Bone marrow (tissue), 2 donors: ENCODE measurements at regions not wholly inside any gene's neighbourhood (a gene's known extent, or its start where the extent isn't known, plus 50 kb on each side); places are given as distances from the start of the nearest gene placed in this dataset.

Experiments
- DNase-seq, 2 donors: peaks; one replicate each; lab custom pipeline; 2025; lab: John Stamatoyannopoulos, UW

GRCh38 chr13:74669149-74669548 is 534.9 kb upstream of the KLF12 start:
- no peak for DNase-seq

- DNase-seq: no peak
Observed at GRCh38 chr13:74667656-74668203, 533.5 kb upstream of the KLF12 start.

- no peak for DNase-seq
Observed at GRCh38 chr13:74662905-74663304, 528.7 kb upstream of the KLF12 start.

- DNase-seq: no peak
Observed at GRCh38 chr13:74661851-74662250, 527.6 kb upstream of the KLF12 start.

GRCh38 chr13:74657765-74658164 is 523.6 kb upstream of the KLF12 start:
- DNase-seq: no peak

GRCh38 chr13:74651121-74651520 is 516.9 kb upstream of the KLF12 start:
- DNase-seq: no peak

GRCh38 chr13:74647991-74648390 is 513.8 kb upstream of the KLF12 start:
- DNase-seq: no peak

GRCh38 chr13:74647211-74647610 is 513.0 kb upstream of the KLF12 start:
- no peak for DNase-seq

- no peak for DNase-seq
Observed at GRCh38 chr13:74646091-74646490, 511.9 kb upstream of the KLF12 start.

GRCh38 chr13:74645586-74645985 is 511.4 kb upstream of the KLF12 start:
- no peak for DNase-seq

- DNase-seq: no peak
Observed at GRCh38 chr13:74644229-74644628, 510.0 kb upstream of the KLF12 start.

GRCh38 chr13:74641586-74641985 is 507.4 kb upstream of the KLF12 start:
- DNase-seq: no peak

GRCh38 chr13:74633734-74634133 is 499.5 kb upstream of the KLF12 start:
- DNase-seq: no peak

GRCh38 chr13:74629985-74630384 is 495.8 kb upstream of the KLF12 start:
- DNase-seq: no peak

GRCh38 chr13:74625541-74625940 is 491.3 kb upstream of the KLF12 start:
- DNase-seq: no peak

GRCh38 chr13:74623761-74624160 is 489.6 kb upstream of the KLF12 start:
- DNase-seq: no peak

GRCh38 chr13:74622284-74622683 is 488.1 kb upstream of the KLF12 start:
- DNase-seq: no peak

GRCh38 chr13:74620711-74621110 is 486.5 kb upstream of the KLF12 start:
- no peak for DNase-seq

GRCh38 chr13:74620308-74620707 is 486.1 kb upstream of the KLF12 start:
- DNase-seq: no peak

- no peak for DNase-seq
Observed at GRCh38 chr13:74597526-74597925, 463.3 kb upstream of the KLF12 start.

GRCh38 chr13:74596691-74597090 is 462.5 kb upstream of the KLF12 start:
- no peak for DNase-seq

- DNase-seq: no peak
Observed at GRCh38 chr13:74593688-74594087, 459.5 kb upstream of the KLF12 start.

- no peak for DNase-seq
Observed at GRCh38 chr13:74586847-74587246, 452.6 kb upstream of the KLF12 start.

GRCh38 chr13:74576420-74576819 is 442.2 kb upstream of the KLF12 start:
- no peak for DNase-seq

GRCh38 chr13:74575729-74576125 is 441.5 kb upstream of the KLF12 start:
- DNase-seq: no peak
